Inflammatory macrophage (primary cell): ENCODE measurements at regions not wholly inside any gene's neighbourhood (a gene's known extent, or its start where the extent isn't known, plus 50 kb on each side); places are given as distances from the start of the nearest gene placed in this dataset.

ENCODE experiments used
- DNase-seq, 2 donors: peaks; one replicate each; pipeline ENCODE4 v3.0.0-alpha.2; 2020 to 2022

GRCh38 chr5:159708090-159708489 is 208.2 kb upstream of the ADRA1B start:
- DNase-seq, result no peak

GRCh38 chr5:159712672-159713071 is 203.6 kb upstream of the ADRA1B start:
- DNase-seq, result no peak

GRCh38 chr5:159713254-159713653 is 203.0 kb upstream of the ADRA1B start:
- DNase-seq, result no peak

- no peak for DNase-seq
Observed at GRCh38 chr5:159713773-159714172, 202.5 kb upstream of the ADRA1B start.

- DNase-seq, result no peak
Observed at GRCh38 chr5:159725475-159725874, 190.8 kb upstream of the ADRA1B start.

- DNase-seq, result no peak
Observed at GRCh38 chr5:159727167-159727566, 189.1 kb upstream of the ADRA1B start.

GRCh38 chr5:159730285-159730684 is 186.0 kb upstream of the ADRA1B start:
- no peak for DNase-seq

- DNase-seq, result no peak
Observed at GRCh38 chr5:159732220-159732619, 184.1 kb upstream of the ADRA1B start.

GRCh38 chr5:159734366-159734765 is 181.9 kb upstream of the ADRA1B start:
- no peak for DNase-seq

GRCh38 chr5:159735036-159735435 is 181.2 kb upstream of the ADRA1B start:
- DNase-seq, result no peak

- DNase-seq, result no peak
Observed at GRCh38 chr5:159735749-159736660, 180.3 kb upstream of the ADRA1B start.

- no peak for DNase-seq
Observed at GRCh38 chr5:159736844-159737243, 179.4 kb upstream of the ADRA1B start.

GRCh38 chr5:159737263-159737662 is 179.0 kb upstream of the ADRA1B start:
- DNase-seq, result no peak

- no peak for DNase-seq
Observed at GRCh38 chr5:159741829-159742322, 174.4 kb upstream of the ADRA1B start.

- no peak for DNase-seq
Observed at GRCh38 chr5:159743234-159743633, 173.0 kb upstream of the ADRA1B start.

- DNase-seq, result no peak
Observed at GRCh38 chr5:159746707-159747106, 169.6 kb upstream of the ADRA1B start.

- DNase-seq, result peak in 1 of 2 donors; percentile 3
Observed at GRCh38 chr5:159749146-159749545, 167.1 kb upstream of the ADRA1B start.

GRCh38 chr5:159750226-159750625 is 166.1 kb upstream of the ADRA1B start:
- no peak for DNase-seq

- DNase-seq, result no peak
Observed at GRCh38 chr5:159751459-159751858, 164.8 kb upstream of the ADRA1B start.

- no peak for DNase-seq
Observed at GRCh38 chr5:159752622-159753275, 163.5 kb upstream of the ADRA1B start.

- no peak for DNase-seq
Observed at GRCh38 chr5:159758189-159758588, 158.1 kb upstream of the ADRA1B start.

- no peak for DNase-seq
Observed at GRCh38 chr5:159759791-159760290, 156.4 kb upstream of the ADRA1B start.

GRCh38 chr5:159762921-159763320 is 153.4 kb upstream of the ADRA1B start:
- DNase-seq, result no peak

- DNase-seq, result no peak
Observed at GRCh38 chr5:159763562-159763961, 152.7 kb upstream of the ADRA1B start.
